LNCAP (cell line): ENCODE measurements at regions not wholly inside any gene's neighbourhood (a gene's known extent, or its start where the extent isn't known, plus 50 kb on each side); places are given as distances from the start of the nearest gene placed in this dataset.

Source experiments
- CTCF ChIP-seq: fragments of 450-650 bp; IDR thresholded peaks from 2 replicates; pipeline ENCODE4 v1.5.1; 2017; ENCODE audit warnings: mild to moderate bottlenecking

GRCh38 chr6:28634761-28635546 is 109.3 kb downstream of the GPX5 start:
- no peak for TF ChIP-seq CTCF

- no peak for TF ChIP-seq CTCF
Measured at GRCh38 chr6:28635547-28636158, 110.0 kb downstream of the GPX5 start.

GRCh38 chr6:28638787-28639430 is 113.2 kb downstream of the GPX5 start:
- no peak for TF ChIP-seq CTCF

GRCh38 chr6:28643017-28643740 is 117.5 kb downstream of the GPX5 start:
- no peak for TF ChIP-seq CTCF

- no peak for TF ChIP-seq CTCF
Measured at GRCh38 chr6:28646650-28647049, 121.0 kb downstream of the GPX5 start.

- TF ChIP-seq CTCF, result no peak
Measured at GRCh38 chr6:28648035-28648877, 122.6 kb downstream of the GPX5 start.
